ENCODE measurements at regions not wholly inside any gene's neighbourhood (a gene's known extent, or its start where the extent isn't known, plus 50 kb on each side); places are given as distances from the start of the nearest gene placed in this dataset.

GRCh38 chr9:87781331-87781730, 55.4 kb downstream of the CTSL start:
- no peak for DNase-seq (ENCODE audit: low spot score)

- no peak for DNase-seq (ENCODE audit: low spot score)
Observed at GRCh38 chr9:87783180-87783579, 57.3 kb downstream of the CTSL start.

- peak; percentile 7 for DNase-seq (ENCODE audit: low spot score)
Observed at GRCh38 chr9:87785315-87785970, 59.5 kb downstream of the CTSL start.

GRCh38 chr9:87786423-87786822, 60.5 kb downstream of the CTSL start:
- no peak for DNase-seq (ENCODE audit: low spot score)

- DNase-seq (ENCODE audit: low spot score) = no peak
Observed at GRCh38 chr9:87786876-87787275, 61.0 kb downstream of the CTSL start.

GRCh38 chr9:87787735-87788134, 61.8 kb downstream of the CTSL start:
- DNase-seq (ENCODE audit: low spot score) = no peak

GRCh38 chr9:87792831-87793288, 66.9 kb downstream of the CTSL start:
- DNase-seq (ENCODE audit: low spot score) = peak; percentile 76

GRCh38 chr9:87793292-87793691, 67.4 kb downstream of the CTSL start:
- peak; percentile 46 for DNase-seq (ENCODE audit: low spot score)

GRCh38 chr9:87795178-87795577, 69.3 kb downstream of the CTSL start:
- DNase-seq (ENCODE audit: low spot score) = no peak

- DNase-seq (ENCODE audit: low spot score) = no peak
Observed at GRCh38 chr9:87796196-87796595, 70.3 kb downstream of the CTSL start.

GRCh38 chr9:87798261-87798833, 72.4 kb downstream of the CTSL start:
- DNase-seq (ENCODE audit: low spot score) = no peak

- no peak for DNase-seq (ENCODE audit: low spot score)
Observed at GRCh38 chr9:87799503-87799902, 73.6 kb downstream of the CTSL start.

GRCh38 chr9:87800456-87800855, 74.5 kb downstream of the CTSL start:
- DNase-seq (ENCODE audit: low spot score) = no peak

- no peak for DNase-seq (ENCODE audit: low spot score)
Observed at GRCh38 chr9:87801013-87801412, 75.1 kb downstream of the CTSL start.

GRCh38 chr9:87803166-87803565, 77.2 kb downstream of the CTSL start:
- DNase-seq (ENCODE audit: low spot score) = no peak

- no peak for DNase-seq (ENCODE audit: low spot score)
Observed at GRCh38 chr9:87803623-87804345, 77.9 kb downstream of the CTSL start.

GRCh38 chr9:87805259-87805658, 77.4 kb upstream of the SPATA31E1 start:
- no peak for DNase-seq (ENCODE audit: low spot score)

- no peak for DNase-seq (ENCODE audit: low spot score)
Observed at GRCh38 chr9:87810008-87810407, 72.7 kb upstream of the SPATA31E1 start.

GRCh38 chr9:87810679-87811178, 71.9 kb upstream of the SPATA31E1 start:
- no peak for DNase-seq (ENCODE audit: low spot score)

GRCh38 chr9:87812375-87813118, 70.1 kb upstream of the SPATA31E1 start:
- DNase-seq (ENCODE audit: low spot score) = peak; percentile 58

GRCh38 chr9:87813119-87813463, 69.6 kb upstream of the SPATA31E1 start:
- DNase-seq (ENCODE audit: low spot score) = no peak

GRCh38 chr9:87816036-87816435, 66.6 kb upstream of the SPATA31E1 start:
- no peak for DNase-seq (ENCODE audit: low spot score)

GRCh38 chr9:87818308-87818707, 64.4 kb upstream of the SPATA31E1 start:
- DNase-seq (ENCODE audit: low spot score) = no peak
